K562 (cell line): ENCODE measurements at regions not wholly inside any gene's neighbourhood (a gene's known extent, or its start where the extent isn't known, plus 50 kb on each side); places are given as distances from the start of the nearest gene placed in this dataset.

Experiments
- BRCA1 ChIP-seq, 2 experiments: fragments of 450-650 bp in 1 of 2; sonication (generic) in 1 of 2; formaldehyde crosslinking in 1 of 2; IDR thresholded peaks; 2 replicates each; pipeline versions ENCODE4 v1.5.0 to v1.6.1; 2017 to 2020; ENCODE audit warnings: mild to moderate bottlenecking in 1 of 2, missing genetic modification reagents in 1 of 2
- CEBPB ChIP-seq: fragments of 450-650 bp; IDR thresholded peaks from 2 replicates; pipeline ENCODE4 v1.6.1; 2016; ENCODE audit warnings: missing genetic modification characterization, missing compliant biosample characterization
- MAZ ChIP-seq, 2 experiments: fragments of 450-650 bp in 1 of 2; sonication (generic) in 1 of 2; formaldehyde crosslinking; IDR thresholded peaks in 1 of 2; conservative IDR thresholded peaks in 1 of 2; 2 replicates each; pipeline versions ENCODE4 v1.4.0 to v1.5.0; 2020; ENCODE audit warnings: mild to moderate bottlenecking in 1 of 2, missing genetic modification reagents in 1 of 2
- TGIF2 ChIP-seq: sonication (generic); formaldehyde crosslinking; IDR thresholded peaks from 2 replicates; pipeline ENCODE4 v1.8.1; 2022; ENCODE audit warnings: mild to moderate bottlenecking, missing genetic modification reagents, moderate library complexity
- ZNF695 ChIP-seq: fragments of 450-650 bp; formaldehyde crosslinking; IDR thresholded peaks from 2 replicates; pipeline ENCODE4 v1.4.0; 2020; ENCODE audit warnings: mild to moderate bottlenecking, moderate library complexity
- TF ChIP-seq, protein P1 (sequence below), 3 experiments: IDR thresholded peaks in 2 of 3; conservative IDR thresholded peaks in 1 of 3; 2 replicates each; pipeline ENCODE4 v1.5.1; 2011 to 2012; ENCODE audit warnings: low read length in 3 of 3, mild to moderate bottlenecking in 3 of 3, control low read depth in 2 of 3, improper control_type of control experiment in 1 of 3, inconsistent platforms in 1 of 3, low read depth in 1 of 3, mixed read lengths in 1 of 3, moderate library complexity in 1 of 3; ENCODE audit not compliant: insufficient read depth in 2 of 3

DNA sequence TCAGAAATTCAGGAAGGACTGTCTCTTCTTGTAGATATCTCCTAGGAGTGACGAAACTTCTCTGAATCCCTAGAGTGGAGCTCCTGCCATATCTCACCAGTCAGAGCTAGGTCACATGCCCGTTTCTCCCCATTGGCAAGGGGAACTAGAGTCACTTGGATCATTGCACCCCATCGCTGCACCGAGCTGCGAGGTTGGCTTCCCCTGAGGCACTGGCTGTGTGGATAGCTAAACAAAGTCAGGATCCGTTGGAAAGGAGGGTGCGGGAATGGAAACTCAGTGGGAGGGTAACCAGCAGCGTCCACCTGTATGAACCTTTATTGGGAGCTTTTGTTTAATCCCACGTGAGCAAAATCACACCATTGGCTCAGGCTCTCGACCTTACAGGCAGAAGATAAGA, 283.8 kb downstream of the BRD1 start:
- TF ChIP-seq MAZ (CRISPR knock-in tag; conservative IDR thresholded peaks at IDR 0.05 in 1 of 2, IDR thresholded peaks at IDR 0.05 in 1 of 2) (no peak), CEBPB (tag) (no peak), ZNF695 (CRISPR knock-in tag) (no peak), BRCA1 (IDR thresholded peaks at IDR 0.05) (no peak), BRCA1 (CRISPR knock-in tag; IDR thresholded peaks at IDR 0.05) (no peak), TGIF2 (CRISPR knock-in tag) (no peak)
- TF ChIP-seq, protein P1, sequence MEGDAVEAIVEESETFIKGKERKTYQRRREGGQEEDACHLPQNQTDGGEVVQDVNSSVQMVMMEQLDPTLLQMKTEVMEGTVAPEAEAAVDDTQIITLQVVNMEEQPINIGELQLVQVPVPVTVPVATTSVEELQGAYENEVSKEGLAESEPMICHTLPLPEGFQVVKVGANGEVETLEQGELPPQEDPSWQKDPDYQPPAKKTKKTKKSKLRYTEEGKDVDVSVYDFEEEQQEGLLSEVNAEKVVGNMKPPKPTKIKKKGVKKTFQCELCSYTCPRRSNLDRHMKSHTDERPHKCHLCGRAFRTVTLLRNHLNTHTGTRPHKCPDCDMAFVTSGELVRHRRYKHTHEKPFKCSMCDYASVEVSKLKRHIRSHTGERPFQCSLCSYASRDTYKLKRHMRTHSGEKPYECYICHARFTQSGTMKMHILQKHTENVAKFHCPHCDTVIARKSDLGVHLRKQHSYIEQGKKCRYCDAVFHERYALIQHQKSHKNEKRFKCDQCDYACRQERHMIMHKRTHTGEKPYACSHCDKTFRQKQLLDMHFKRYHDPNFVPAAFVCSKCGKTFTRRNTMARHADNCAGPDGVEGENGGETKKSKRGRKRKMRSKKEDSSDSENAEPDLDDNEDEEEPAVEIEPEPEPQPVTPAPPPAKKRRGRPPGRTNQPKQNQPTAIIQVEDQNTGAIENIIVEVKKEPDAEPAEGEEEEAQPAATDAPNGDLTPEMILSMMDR (IDR thresholded peaks at IDR 0.05 in 2 of 3, conservative IDR thresholded peaks at IDR 0.05 in 1 of 3; ENCODE audit: insufficient read depth in 2 of 3, low read depth in 1 of 3, low read length in 3 of 3), result no peak
